ENCODE measurements at regions not wholly inside any gene's neighbourhood (a gene's known extent, or its start where the extent isn't known, plus 50 kb on each side); places are given as distances from the start of the nearest gene placed in this dataset.

DNA sequence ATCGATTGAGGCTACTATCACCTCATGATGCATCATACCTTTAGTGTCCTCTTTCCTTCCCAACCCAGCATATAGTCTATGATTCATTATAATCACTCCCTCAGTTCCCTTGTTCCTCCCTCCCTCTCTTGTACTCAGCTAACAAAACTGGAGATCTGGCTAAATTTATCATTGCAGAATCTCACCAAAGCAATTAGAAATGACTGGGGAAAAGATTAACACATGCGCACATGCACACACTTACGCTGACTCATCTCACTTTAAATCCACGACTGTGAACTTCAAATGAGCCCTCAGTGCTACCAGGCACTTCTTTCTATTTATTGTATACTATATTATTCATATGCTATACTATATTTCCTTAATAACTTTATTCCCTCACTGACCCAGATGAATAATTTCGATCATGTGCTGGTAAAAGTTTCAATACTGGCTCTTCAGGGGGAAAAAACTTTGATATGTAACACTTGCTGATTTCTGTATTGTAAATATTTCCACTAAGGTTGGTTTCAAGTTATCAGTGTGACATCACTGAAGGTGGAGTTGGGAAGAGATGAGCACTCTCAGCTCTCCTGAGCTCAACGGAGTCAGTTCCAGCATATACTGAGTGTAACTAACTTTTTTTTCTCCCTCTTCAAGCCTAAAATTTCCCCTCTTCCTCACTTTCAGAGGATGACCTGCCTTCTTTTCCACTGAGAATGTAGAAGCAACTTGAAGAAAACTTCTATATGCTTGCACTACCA lies 613.7 kb upstream of the B3GALT2 start:
- Histone ChIP-seq H3K79me2 (ENCODE audit: insufficient read depth, low read depth, low read length) (no peaks in the 10 kb centered on the region), H3K36me3 (ENCODE audit: insufficient read depth, low read length) (no peaks in the 10 kb centered on the region), H3K9me2 (ENCODE audit: insufficient read depth, low read length) (no peaks in the 10 kb centered on the region), H3K4me1 (ENCODE audit: insufficient read depth, low read length, poor library complexity, severe bottlenecking) (no peaks in the 10 kb centered on the region), H3K4me2 (ENCODE audit: low read length) (no peak overlapping the region), H3K27ac (ENCODE audit: low read depth, low read length, poor library complexity, severe bottlenecking) (no peak overlapping the region), H3K9me3 (ENCODE audit: low read length) (no peaks in the 10 kb centered on the region), H2AFZ (ENCODE audit: low read length) (no peak overlapping the region), H4K20me1 (ENCODE audit: insufficient read depth, low read length) (no peaks in the 10 kb centered on the region), H3K4me3 (ENCODE audit: low read depth, low read length, poor library complexity, severe bottlenecking) (no peak overlapping the region)
- ChIA-PET CTCF (ENCODE audit: unreplicated experiment) (no interaction called here), POLR2A (no interaction called here)
- intact Hi-C loops (cut with micrococcal nuclease; ENCODE audit: unreplicated experiment) = no loop called here
- no peak for DNase-seq (ENCODE audit: low spot score)
- no TSS peak for BruUV-seq (replicated peaks)
- TF ChIP-seq EZH2phosphoT487 (IDR thresholded peaks at IDR 0.05; ENCODE audit: borderline replicate concordance, low read depth, low read length) = no peak

DNA sequence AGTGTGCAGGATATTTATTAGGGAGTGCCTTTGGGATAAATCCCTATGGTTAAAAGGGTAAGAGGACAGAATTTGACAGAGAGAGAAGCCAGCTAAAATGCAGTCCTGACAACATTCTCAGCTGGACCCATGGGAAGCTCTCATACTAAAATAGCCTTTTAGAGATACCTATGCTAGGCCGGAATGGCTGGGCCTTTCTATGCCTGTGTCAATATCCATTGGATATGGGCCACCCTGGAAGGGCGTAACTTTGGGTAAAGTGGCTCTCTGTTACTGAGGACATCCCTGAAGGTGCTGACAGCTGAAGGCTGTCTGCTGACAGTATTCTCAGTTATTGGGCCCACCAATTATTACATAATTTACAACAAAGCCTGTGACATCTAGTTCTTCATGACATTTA lies 613.0 kb upstream of the B3GALT2 start:
- ChIA-PET CTCF (ENCODE audit: unreplicated experiment) (no interaction called here), POLR2A (no interaction called here)
- Histone ChIP-seq H3K4me1 (ENCODE audit: insufficient read depth, low read length, poor library complexity, severe bottlenecking) (no peaks in the 10 kb centered on the region), H3K36me3 (ENCODE audit: insufficient read depth, low read length) (no peaks in the 10 kb centered on the region), H3K27ac (ENCODE audit: low read depth, low read length, poor library complexity, severe bottlenecking) (no peak overlapping the region), H3K9me2 (ENCODE audit: insufficient read depth, low read length) (no peaks in the 10 kb centered on the region), H3K79me2 (ENCODE audit: insufficient read depth, low read depth, low read length) (no peaks in the 10 kb centered on the region), H4K20me1 (ENCODE audit: insufficient read depth, low read length) (no peaks in the 10 kb centered on the region), H3K9me3 (ENCODE audit: low read length) (no peaks in the 10 kb centered on the region), H3K4me3 (ENCODE audit: low read depth, low read length, poor library complexity, severe bottlenecking) (no peak overlapping the region), H2AFZ (ENCODE audit: low read length) (no peak overlapping the region), H3K4me2 (ENCODE audit: low read length) (no peak overlapping the region)
- no TSS peak for BruUV-seq (replicated peaks)
- intact Hi-C loops (cut with micrococcal nuclease; ENCODE audit: unreplicated experiment) = no loop called here
- TF ChIP-seq EZH2phosphoT487 (IDR thresholded peaks at IDR 0.05; ENCODE audit: borderline replicate concordance, low read depth, low read length) (no peak), CTCF (conservative IDR thresholded peaks at IDR 0.05; ENCODE audit: low read length) (no peak)
- no peak for DNase-seq (ENCODE audit: low spot score)

DNA sequence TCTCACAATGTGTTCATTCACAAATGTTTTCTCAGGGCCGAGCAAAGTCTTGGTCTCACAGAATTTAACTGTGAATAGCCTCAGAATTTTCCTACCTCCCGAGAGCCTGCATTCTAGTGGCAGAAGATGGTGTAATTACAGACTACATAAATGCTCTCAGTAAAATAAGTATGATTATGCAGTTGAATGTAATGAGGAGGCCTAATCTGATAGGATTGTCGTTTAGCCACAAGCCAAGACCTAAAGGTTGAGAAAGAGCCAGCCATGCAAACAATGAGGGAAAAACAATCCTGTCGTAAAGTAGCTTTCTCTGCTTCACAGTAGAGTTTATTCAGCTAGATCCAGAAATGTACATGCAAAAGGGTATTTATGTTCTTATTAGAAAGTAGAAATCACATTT lies 607.8 kb upstream of the B3GALT2 start:
- ChIA-PET CTCF (ENCODE audit: unreplicated experiment) (no interaction called here), POLR2A (no interaction called here)
- H3K9me2 ChIP-seq (ENCODE audit: insufficient read depth, low read length) = no peaks in the 10 kb centered on the region
- intact Hi-C loops (cut with micrococcal nuclease; ENCODE audit: unreplicated experiment) = no loop called here
- H4K20me1 ChIP-seq (ENCODE audit: insufficient read depth, low read length) = no peaks in the 10 kb centered on the region
- no peaks in the 10 kb centered on the region for H3K36me3 ChIP-seq (ENCODE audit: insufficient read depth, low read length)
- TF ChIP-seq CTCF (conservative IDR thresholded peaks at IDR 0.05; ENCODE audit: low read length) = no peak
- no peak for TF ChIP-seq EZH2phosphoT487 (IDR thresholded peaks at IDR 0.05; ENCODE audit: borderline replicate concordance, low read depth, low read length)
- no peaks in the 10 kb centered on the region for H3K9me3 ChIP-seq (ENCODE audit: low read length)
- no peaks in the 10 kb centered on the region for H3K79me2 ChIP-seq (ENCODE audit: insufficient read depth, low read depth, low read length)
- no peaks in the 10 kb centered on the region for H3K4me1 ChIP-seq (ENCODE audit: insufficient read depth, low read length, poor library complexity, severe bottlenecking)
- H3K27ac ChIP-seq (ENCODE audit: low read depth, low read length, poor library complexity, severe bottlenecking) = no peak overlapping the region
- H3K4me3 ChIP-seq (ENCODE audit: low read depth, low read length, poor library complexity, severe bottlenecking) = no peak overlapping the region
- no TSS peak for BruUV-seq (replicated peaks)
- H3K4me2 ChIP-seq (ENCODE audit: low read length) = no peak overlapping the region
- H2AFZ ChIP-seq (ENCODE audit: low read length) = no peak overlapping the region
- DNase-seq (ENCODE audit: low spot score) = no peak
